OCI-LY1 (cell line): ENCODE measurements at regions not wholly inside any gene's neighbourhood (a gene's known extent, or its start where the extent isn't known, plus 50 kb on each side); places are given as distances from the start of the nearest gene placed in this dataset.

Experiments used
- H2AFZ ChIP-seq: fragments of 200-600 bp; sonication (generic), shearing (Covaris generic); 2 replicates; pipeline ENCODE4 v1.6.0; 2014; ENCODE audit warnings: antibody characterized with exemption, mild to moderate bottlenecking, low read length
- H3F3A ChIP-seq: fragments of 200-600 bp; sonication (generic), shearing (Covaris generic); 2 replicates; pipeline ENCODE4 v1.6.0; 2014; ENCODE audit warnings: mild to moderate bottlenecking, antibody characterized with exemption, low read length, moderate library complexity; ENCODE audit not compliant: insufficient read depth
- H3K27ac ChIP-seq: fragments of 200-600 bp; sonication (generic); 2 replicates; pipeline ENCODE4 v1.5.1; 2014; ENCODE audit warnings: low read length, mixed run types, mild to moderate bottlenecking, low read depth; ENCODE audit not compliant: poor library complexity, severe bottlenecking
- H3K27me3 ChIP-seq: fragments of 200-600 bp; sonication (generic); 2 replicates; pipeline ENCODE4 v1.6.0; 2014; ENCODE audit warnings: antibody characterized with exemption, mild to moderate bottlenecking, low read length, moderate library complexity; ENCODE audit not compliant: insufficient read depth
- H3K36me3 ChIP-seq: fragments of 200-600 bp; sonication (generic); 2 replicates; pipeline ENCODE4 v1.6.1; 2014; ENCODE audit warnings: mild to moderate bottlenecking, antibody characterized with exemption, low read length, moderate library complexity, mixed read lengths; ENCODE audit not compliant: insufficient read depth
- H3K4me1 ChIP-seq: fragments of 200-600 bp; sonication (generic); 2 replicates; pipeline ENCODE4 v1.5.1; 2014; ENCODE audit warnings: mild to moderate bottlenecking, low read length, moderate library complexity; ENCODE audit not compliant: insufficient read depth, severe bottlenecking
- H3K4me2 ChIP-seq: fragments of 200-600 bp; sonication (generic), shearing (Covaris generic); 2 replicates; pipeline ENCODE4 v1.6.1; 2014; ENCODE audit warnings: low read length
- H3K4me3 ChIP-seq: fragments of 200-600 bp; sonication (generic); 2 replicates; pipeline ENCODE4 v1.5.1; 2014; ENCODE audit warnings: low read length, low read depth, mild to moderate bottlenecking, mixed read lengths; ENCODE audit not compliant: poor library complexity, severe bottlenecking
- H3K79me2 ChIP-seq: fragments of 200-600 bp; shearing (Covaris generic); 2 replicates; pipeline ENCODE4 v1.6.1; 2016; ENCODE audit warnings: mixed run types, low read length, mixed read lengths; ENCODE audit not compliant: insufficient read depth
- H3K9ac ChIP-seq: fragments of 200-600 bp; sonication (generic), shearing (Covaris generic); 2 replicates; pipeline ENCODE4 v1.6.1; 2014; ENCODE audit warnings: mild to moderate bottlenecking, low read length, mixed read lengths
- H3K9me2 ChIP-seq: fragments of 200-600 bp; sonication (generic), shearing (Covaris generic); 2 replicates; pipeline ENCODE4 v1.6.1; 2014; ENCODE audit warnings: low read depth, mild to moderate bottlenecking, low read length, mixed read lengths
- H3K9me3 ChIP-seq: fragments of 200-600 bp; shearing (Covaris generic); 2 replicates; pipeline ENCODE4 v1.6.1; 2014; ENCODE audit warnings: low read length, mixed read lengths
- H4K20me1 ChIP-seq: fragments of 200-600 bp; sonication (generic), shearing (Covaris generic); 2 replicates; pipeline ENCODE4 v1.6.0; 2016; ENCODE audit warnings: mild to moderate bottlenecking, low read length; ENCODE audit not compliant: insufficient read depth
- CTCF ChIP-seq: fragments of 200-600 bp; sonication (generic), shearing (Covaris generic); IDR thresholded peaks from 2 replicates; pipeline ENCODE4 v1.5.1; 2017; ENCODE audit warnings: mild to moderate bottlenecking, antibody characterized with exemption, low read length, moderate library complexity, mixed read lengths
- EZH2 ChIP-seq: fragments of 200-600 bp; sonication (generic), shearing (Covaris generic); IDR thresholded peaks from 2 replicates; pipeline ENCODE4 v1.8.0; 2017; ENCODE audit warnings: borderline replicate concordance, mixed run types, mild to moderate bottlenecking, antibody characterized with exemption, low read length, moderate library complexity, mixed read lengths

DNA sequence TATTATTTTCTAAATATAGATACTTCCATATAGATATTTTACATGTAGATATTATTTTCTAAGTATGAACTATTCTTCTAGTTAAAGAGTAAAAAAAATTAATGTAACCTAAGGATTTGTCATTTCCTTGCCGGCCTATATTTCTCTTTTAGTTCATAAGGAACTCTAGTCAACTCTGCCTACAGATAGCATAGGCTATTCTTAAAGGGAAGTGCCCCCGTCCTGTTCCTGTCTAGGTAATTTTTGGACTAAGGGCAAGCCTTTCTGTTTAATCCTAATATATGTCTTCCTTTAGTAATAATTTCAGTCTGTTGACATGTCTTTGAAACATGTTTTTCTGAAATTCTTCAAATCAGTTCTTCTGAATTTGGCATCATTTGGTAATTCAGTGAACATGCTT, 161.9 kb downstream of the C11orf91 start:
- Histone ChIP-seq H3K4me3 (no peak overlapping the region), H3K4me1 (no peaks in the 10 kb centered on the region), H3K4me2 (no peak overlapping the region), H3K9me3 (no peaks in the 10 kb centered on the region), H3K27ac (no peak overlapping the region), H2AFZ (no peak overlapping the region), H3K36me3 (no peaks in the 10 kb centered on the region), H3K27me3 (0 out of 2 replicates have a peak, but pooled peaks cover 4% of the 10 kb centered on the region), H3F3A (no peaks in the 10 kb centered on the region), H3K9me2 (no peaks in the 10 kb centered on the region), H3K79me2 (no peaks in the 10 kb centered on the region), H3K9ac (no peak overlapping the region), H4K20me1 (no peaks in the 10 kb centered on the region)
- TF ChIP-seq CTCF (no peak), EZH2 (no peak)

GRCh38 chr11:33536178-33536577, 164.4 kb downstream of the C11orf91 start:
- Histone ChIP-seq H3K9me3 (no peaks in the 10 kb centered on the region), H3K4me2 (no peak overlapping the region), H4K20me1 (no peaks in the 10 kb centered on the region), H3K4me3 (no peak overlapping the region), H3K4me1 (no peaks in the 10 kb centered on the region), H3K9ac (no peak overlapping the region), H3K27ac (no peak overlapping the region), H3K9me2 (no peaks in the 10 kb centered on the region), H3K27me3 (0 out of 2 replicates have a peak, but pooled peaks cover 4% of the 10 kb centered on the region), H2AFZ (no peak overlapping the region), H3K79me2 (no peaks in the 10 kb centered on the region), H3K36me3 (no peaks in the 10 kb centered on the region), H3F3A (no peaks in the 10 kb centered on the region)
- TF ChIP-seq EZH2 (no peak), CTCF (no peak)

GRCh38 chr11:33534575-33534974, 166.1 kb downstream of the C11orf91 start:
- no peaks in the 10 kb centered on the region for H3F3A ChIP-seq
- no peaks in the 10 kb centered on the region for H3K4me1 ChIP-seq
- H2AFZ ChIP-seq: no peak overlapping the region
- no peak overlapping the region for H3K4me2 ChIP-seq
- H3K27me3 ChIP-seq: 0 out of 2 replicates have a peak, but pooled peaks cover 4% of the 10 kb centered on the region
- H3K9ac ChIP-seq: no peak overlapping the region
- H3K9me3 ChIP-seq: no peaks in the 10 kb centered on the region
- no peak overlapping the region for H3K4me3 ChIP-seq
- no peaks in the 10 kb centered on the region for H3K79me2 ChIP-seq
- no peaks in the 10 kb centered on the region for H3K36me3 ChIP-seq
- H3K9me2 ChIP-seq: no peaks in the 10 kb centered on the region
- H3K27ac ChIP-seq: no peak overlapping the region
- no peaks in the 10 kb centered on the region for H4K20me1 ChIP-seq
- no peak for TF ChIP-seq CTCF
- TF ChIP-seq EZH2: no peak
